Muscle layer of colon (tissue), 2 donors: ENCODE measurements at regions not wholly inside any gene's neighbourhood (a gene's known extent, or its start where the extent isn't known, plus 50 kb on each side); places are given as distances from the start of the nearest gene placed in this dataset.

Experiments used
- H3K27ac ChIP-seq: one replicate; pipeline ENCODE4 v1.7.0; 2013; ENCODE audit warnings: low read depth, mild to moderate bottlenecking, low read length, moderate library complexity
- H3K27me3 ChIP-seq, 2 donors: one replicate each; pipeline ENCODE4 v1.7.0; 2013; ENCODE audit warnings: low read length in 2 of 2, mild to moderate bottlenecking in 2 of 2; ENCODE audit not compliant: insufficient read depth in 2 of 2, control insufficient read depth in 1 of 2
- H3K36me3 ChIP-seq: one replicate; pipeline ENCODE4 v1.7.0; 2013; ENCODE audit warnings: mild to moderate bottlenecking, low read length; ENCODE audit not compliant: insufficient read depth
- H3K4me1 ChIP-seq: one replicate; pipeline ENCODE4 v1.7.0; 2013; ENCODE audit warnings: mild to moderate bottlenecking, low read length; ENCODE audit not compliant: insufficient read depth
- H3K4me3 ChIP-seq, 2 donors: one replicate each; pipeline ENCODE4 v1.7.0; 2013; ENCODE audit warnings: low read length in 2 of 2, low read depth in 1 of 2, mild to moderate bottlenecking in 1 of 2, moderate library complexity in 1 of 2
- H3K9ac ChIP-seq: one replicate; pipeline ENCODE4 v1.7.0; 2013; ENCODE audit warnings: low read length
- H3K9me3 ChIP-seq: one replicate; pipeline ENCODE4 v1.7.0; 2013; ENCODE audit warnings: mild to moderate bottlenecking, low read length
- donor health status: abdominal sarcoma.
- donor health status: Adenocarcinoma of cecum.

GRCh38 chr10:88100281-88100680 lies 236.9 kb downstream of the PTEN start:
- H3K36me3 ChIP-seq = no peaks in the 10 kb centered on the region

DNA sequence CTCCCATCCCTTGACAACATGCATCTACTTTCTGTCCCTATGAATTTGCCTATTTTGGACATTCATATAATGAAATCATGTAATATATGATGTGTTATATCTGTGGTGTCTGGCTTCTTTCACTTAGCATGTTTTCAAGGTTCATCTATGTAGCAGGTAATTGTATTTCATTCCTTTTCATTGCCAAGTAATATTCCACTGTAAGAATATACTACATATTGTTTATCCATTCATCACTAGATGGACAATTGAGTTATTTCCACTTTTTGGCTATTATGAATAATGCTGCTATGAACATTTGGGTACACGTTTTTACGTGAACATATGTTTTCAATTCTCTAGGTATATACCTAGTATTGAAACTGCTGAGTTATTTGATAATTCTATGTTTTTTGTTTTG lies 238.2 kb downstream of the PTEN start:
- Histone ChIP-seq H3K36me3 (no peaks in the 10 kb centered on the region), H3K9ac (no peak overlapping the region), H3K9me3 (no peaks in the 10 kb centered on the region), H3K4me3 (no peak overlapping the region), H3K27me3 (no peaks in the 10 kb centered on the region), H3K27ac (no peak overlapping the region), H3K4me1 (no peaks in the 10 kb centered on the region)

More at GRCh38 chr10:88100281-88100680, 236.9 kb downstream of the PTEN start:
- no peaks in the 10 kb centered on the region for H3K27me3 ChIP-seq
- no peak overlapping the region for H3K27ac ChIP-seq
- H3K9me3 ChIP-seq = no peaks in the 10 kb centered on the region
- peaks cover 9% of the 10 kb centered on the region for H3K4me1 ChIP-seq
- H3K4me3 ChIP-seq = no peak overlapping the region
- H3K9ac ChIP-seq = no peak overlapping the region

DNA sequence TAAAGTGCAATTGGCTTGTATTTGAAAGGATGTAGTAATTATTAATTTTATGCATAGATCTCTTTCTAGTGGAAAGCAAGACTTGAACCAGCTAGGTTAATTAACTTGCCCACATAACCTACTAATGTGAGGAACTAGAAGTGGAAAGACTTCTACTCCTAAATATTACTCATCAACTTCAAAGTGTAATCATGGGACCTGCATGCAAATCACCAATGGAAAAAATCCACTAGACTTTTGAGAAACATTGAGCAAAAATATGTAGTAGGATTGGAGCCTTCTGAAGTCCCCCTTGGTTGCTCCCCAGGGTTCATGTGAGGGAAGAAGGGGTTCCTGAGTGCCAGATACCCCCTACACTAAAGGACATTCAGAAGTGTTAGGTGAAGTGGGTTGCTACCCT lies 240.2 kb downstream of the PTEN start:
- H3K4me3 ChIP-seq = no peak overlapping the region
- H3K4me1 ChIP-seq = no peaks in the 10 kb centered on the region
- H3K9ac ChIP-seq = no peak overlapping the region

GRCh38 chr10:88104223-88104622 lies 240.8 kb downstream of the PTEN start:
- H3K27ac ChIP-seq = no peak overlapping the region
- no peak overlapping the region for H3K9ac ChIP-seq
- H3K9me3 ChIP-seq = no peaks in the 10 kb centered on the region
- no peak overlapping the region for H3K4me3 ChIP-seq
- no peaks in the 10 kb centered on the region for H3K36me3 ChIP-seq
- no peaks in the 10 kb centered on the region for H3K4me1 ChIP-seq
- H3K27me3 ChIP-seq = no peaks in the 10 kb centered on the region

More for the DNA sequence above, 240.2 kb downstream of the PTEN start:
- H3K9me3 ChIP-seq = no peaks in the 10 kb centered on the region
- no peaks in the 10 kb centered on the region for H3K27me3 ChIP-seq
- no peak overlapping the region for H3K27ac ChIP-seq
- H3K36me3 ChIP-seq = no peaks in the 10 kb centered on the region

DNA sequence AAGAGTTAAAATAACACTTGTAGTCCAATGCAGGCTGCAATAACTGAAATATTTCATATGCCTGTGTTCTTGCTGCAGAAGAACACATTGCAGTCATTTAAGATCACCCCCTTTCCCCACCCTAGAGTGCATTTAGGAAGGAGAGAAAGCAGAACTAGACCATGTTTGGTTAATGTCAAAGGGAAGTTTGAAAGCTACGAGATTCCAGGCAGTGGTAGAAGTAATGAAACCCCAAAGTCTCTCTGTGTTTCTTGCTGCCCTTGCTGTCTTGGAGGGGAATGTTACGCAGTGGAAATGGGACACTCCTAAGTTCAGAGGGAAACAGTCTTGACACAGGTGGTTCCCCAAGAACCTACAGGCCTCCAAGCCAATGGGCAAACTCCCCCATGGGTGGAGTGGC lies 242.9 kb downstream of the PTEN start:
- H3K9ac ChIP-seq = no peak overlapping the region

GRCh38 chr10:88107296-88108097 lies 244.1 kb downstream of the PTEN start:
- H3K9ac ChIP-seq = no peak overlapping the region
- no peaks in the 10 kb centered on the region for H3K27me3 ChIP-seq
- H3K9me3 ChIP-seq = no peaks in the 10 kb centered on the region
- no peak overlapping the region for H3K27ac ChIP-seq
- H3K4me3 ChIP-seq = no peak overlapping the region
- no peaks in the 10 kb centered on the region for H3K36me3 ChIP-seq
- H3K4me1 ChIP-seq = no peaks in the 10 kb centered on the region

More for the DNA sequence above, 242.9 kb downstream of the PTEN start:
- Histone ChIP-seq H3K27me3 (no peaks in the 10 kb centered on the region), H3K4me1 (no peaks in the 10 kb centered on the region), H3K27ac (no peak overlapping the region), H3K4me3 (no peak overlapping the region), H3K36me3 (no peaks in the 10 kb centered on the region), H3K9me3 (no peaks in the 10 kb centered on the region)

DNA sequence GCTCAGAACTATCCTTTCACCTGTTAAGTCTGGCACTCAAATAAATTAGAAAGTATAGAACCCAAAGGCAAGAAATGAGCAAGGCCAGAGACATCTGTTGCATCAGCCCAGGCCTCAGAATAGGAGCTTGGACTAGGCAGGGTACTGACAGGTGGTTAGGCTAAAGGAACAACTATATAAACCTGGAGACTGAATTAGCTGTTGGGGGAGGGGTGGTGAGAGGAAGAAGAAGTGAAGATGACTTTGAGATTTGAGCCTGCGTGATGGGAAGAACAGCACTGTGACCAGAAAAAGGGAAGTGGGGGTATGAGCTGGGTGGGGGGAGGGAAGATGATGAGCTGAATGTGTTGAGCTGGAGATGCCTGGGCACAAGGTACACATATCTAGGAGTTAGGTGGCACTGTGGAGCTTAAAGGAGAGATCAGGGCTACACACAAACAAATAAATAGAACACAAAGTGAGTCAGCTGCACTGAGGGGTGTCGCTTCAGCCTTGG lies 244.7 kb downstream of the PTEN start:
- Histone ChIP-seq H3K36me3 (no peaks in the 10 kb centered on the region), H3K27ac (no peak overlapping the region), H3K4me1 (no peaks in the 10 kb centered on the region), H3K9ac (no peak overlapping the region), H3K27me3 (no peaks in the 10 kb centered on the region), H3K4me3 (no peak overlapping the region), H3K9me3 (no peaks in the 10 kb centered on the region)

- Histone ChIP-seq H3K9me3 (no peaks in the 10 kb centered on the region), H3K9ac (no peak overlapping the region), H3K27me3 (no peaks in the 10 kb centered on the region), H3K4me1 (no peaks in the 10 kb centered on the region), H3K27ac (no peak overlapping the region), H3K36me3 (no peaks in the 10 kb centered on the region), H3K4me3 (no peak overlapping the region)
These were observed 246.9 kb downstream of the PTEN start for GRCh38 chr10:88110355-88110754.

DNA sequence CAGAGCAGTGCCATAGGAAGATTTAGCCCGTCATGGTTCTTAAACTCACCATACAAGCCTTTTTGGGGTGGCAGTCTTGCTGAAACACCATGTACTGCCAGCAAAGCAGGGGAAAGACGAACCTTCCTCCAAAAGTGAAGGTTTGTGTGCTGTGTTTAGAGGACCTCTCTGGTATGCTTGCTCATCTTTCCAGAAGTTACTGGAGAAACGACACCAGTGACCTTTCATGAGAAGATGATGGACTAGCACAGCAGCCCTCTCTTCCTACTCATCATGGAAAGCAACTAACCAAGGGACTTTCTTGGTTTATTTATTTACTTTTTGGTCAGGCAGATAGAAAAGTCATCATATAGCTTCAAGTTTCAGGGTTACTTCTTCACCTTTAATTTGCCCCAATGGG lies 247.4 kb downstream of the PTEN start:
- no peaks in the 10 kb centered on the region for H3K27me3 ChIP-seq
- H3K36me3 ChIP-seq = no peaks in the 10 kb centered on the region
- H3K27ac ChIP-seq = no peak overlapping the region
- no peak overlapping the region for H3K4me3 ChIP-seq
- no peaks in the 10 kb centered on the region for H3K9me3 ChIP-seq
- H3K9ac ChIP-seq = no peak overlapping the region
- H3K4me1 ChIP-seq = no peaks in the 10 kb centered on the region

DNA sequence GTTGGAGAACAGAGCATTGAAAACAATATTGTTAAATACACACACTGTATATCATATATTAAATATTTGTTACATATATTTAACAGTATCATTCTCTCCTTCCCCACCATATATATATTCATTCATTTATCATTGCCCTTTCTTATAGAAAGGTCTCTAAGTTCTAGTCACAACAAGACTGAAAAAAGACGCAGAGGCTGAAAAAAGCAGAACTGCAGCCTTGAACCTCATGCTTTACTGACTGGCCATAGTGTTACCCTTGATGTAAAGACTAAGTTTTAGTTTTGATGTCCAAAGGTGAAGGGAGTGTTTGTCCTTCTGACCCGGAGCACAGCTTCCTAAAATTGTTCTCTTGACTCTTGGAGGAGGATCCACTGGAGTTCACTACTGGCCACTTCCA lies 247.9 kb downstream of the PTEN start:
- Histone ChIP-seq H3K36me3 (no peaks in the 10 kb centered on the region), H3K4me3 (no peak overlapping the region), H3K4me1 (no peaks in the 10 kb centered on the region), H3K9ac (no peak overlapping the region), H3K9me3 (no peaks in the 10 kb centered on the region), H3K27ac (no peak overlapping the region), H3K27me3 (no peaks in the 10 kb centered on the region)

- no peak overlapping the region for H3K27ac ChIP-seq
- H3K36me3 ChIP-seq = no peaks in the 10 kb centered on the region
- H3K9ac ChIP-seq = no peak overlapping the region
- no peaks in the 10 kb centered on the region for H3K27me3 ChIP-seq
- no peak overlapping the region for H3K4me3 ChIP-seq
- no peaks in the 10 kb centered on the region for H3K9me3 ChIP-seq
- H3K4me1 ChIP-seq = no peaks in the 10 kb centered on the region
These were observed 249.8 kb downstream of the PTEN start for GRCh38 chr10:88113232-88113631.
